Glutamatergic neuron (in vitro differentiated cells): ENCODE measurements at regions not wholly inside any gene's neighbourhood (a gene's known extent, or its start where the extent isn't known, plus 50 kb on each side); places are given as distances from the start of the nearest gene placed in this dataset.

Experiments used
- DNase-seq: peaks from one replicate; pipeline ENCODE4 v3.0.0; 2022
- H3K27ac Mint-ChIP-seq: one replicate; pipeline ENCODE4 v1.8.0; 2020; ENCODE audit warnings: mild to moderate bottlenecking, mixed read lengths, inconsistent platforms; ENCODE audit not compliant: unreplicated experiment
- H3K27me3 Mint-ChIP-seq: one replicate; pipeline ENCODE4 v1.8.0; 2020; ENCODE audit warnings: mild to moderate bottlenecking, moderate library complexity, mixed read lengths, inconsistent platforms; ENCODE audit not compliant: unreplicated experiment
- H3K36me3 Mint-ChIP-seq: one replicate; pipeline ENCODE4 v1.8.0; 2020; ENCODE audit warnings: mild to moderate bottlenecking, mixed read lengths, inconsistent platforms; ENCODE audit not compliant: unreplicated experiment
- H3K4me1 Mint-ChIP-seq: one replicate; pipeline ENCODE4 v1.8.0; 2020; ENCODE audit warnings: mild to moderate bottlenecking, low read depth, mixed read lengths, inconsistent platforms; ENCODE audit not compliant: unreplicated experiment
- H3K4me3 Mint-ChIP-seq: one replicate; pipeline ENCODE4 v1.8.0; 2020; ENCODE audit warnings: mild to moderate bottlenecking, mixed read lengths, inconsistent platforms; ENCODE audit not compliant: unreplicated experiment
- H3K9me3 Mint-ChIP-seq: one replicate; pipeline ENCODE4 v1.8.0; 2020; ENCODE audit warnings: mild to moderate bottlenecking, moderate library complexity, mixed read lengths, inconsistent platforms; ENCODE audit not compliant: unreplicated experiment
- TF ChIP-seq, protein P1 (sequence below): fragments of 200-600 bp; sonication (generic); IDR thresholded peaks from one replicate; pipeline ENCODE4 v1.5.0; 2021; ENCODE audit not compliant: partially characterized antibody, unreplicated experiment

DNA sequence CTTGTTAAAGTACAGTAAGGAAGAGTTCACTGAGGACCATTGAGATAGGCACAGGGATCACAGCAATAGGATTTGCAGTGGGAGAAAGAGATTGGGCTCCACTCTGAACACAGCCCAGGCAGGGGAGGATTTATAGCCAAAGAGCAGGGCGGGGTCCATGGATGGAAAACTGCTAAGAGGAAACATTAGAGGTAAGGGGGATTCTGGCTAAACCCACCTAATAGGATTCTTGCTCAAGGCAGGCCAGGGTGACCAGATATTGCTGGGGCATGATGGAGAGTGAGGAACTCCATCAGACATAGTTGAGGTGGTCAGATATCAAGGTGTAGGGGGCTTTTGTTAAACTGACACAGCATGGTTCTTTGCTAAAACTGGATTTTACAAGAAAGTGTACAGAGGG lies 372.8 kb downstream of the NPHP4 start:
- Mint-ChIP-seq H3K27ac (no peak overlapping the region), H3K4me1 (no peaks in the 10 kb centered on the region), H3K4me3 (no peak overlapping the region), H3K27me3 (peaks cover 6% of the 10 kb centered on the region), H3K9me3 (peaks cover 15% of the 10 kb centered on the region), H3K36me3 (peaks cover 14% of the 10 kb centered on the region)
- TF ChIP-seq, protein P1, sequence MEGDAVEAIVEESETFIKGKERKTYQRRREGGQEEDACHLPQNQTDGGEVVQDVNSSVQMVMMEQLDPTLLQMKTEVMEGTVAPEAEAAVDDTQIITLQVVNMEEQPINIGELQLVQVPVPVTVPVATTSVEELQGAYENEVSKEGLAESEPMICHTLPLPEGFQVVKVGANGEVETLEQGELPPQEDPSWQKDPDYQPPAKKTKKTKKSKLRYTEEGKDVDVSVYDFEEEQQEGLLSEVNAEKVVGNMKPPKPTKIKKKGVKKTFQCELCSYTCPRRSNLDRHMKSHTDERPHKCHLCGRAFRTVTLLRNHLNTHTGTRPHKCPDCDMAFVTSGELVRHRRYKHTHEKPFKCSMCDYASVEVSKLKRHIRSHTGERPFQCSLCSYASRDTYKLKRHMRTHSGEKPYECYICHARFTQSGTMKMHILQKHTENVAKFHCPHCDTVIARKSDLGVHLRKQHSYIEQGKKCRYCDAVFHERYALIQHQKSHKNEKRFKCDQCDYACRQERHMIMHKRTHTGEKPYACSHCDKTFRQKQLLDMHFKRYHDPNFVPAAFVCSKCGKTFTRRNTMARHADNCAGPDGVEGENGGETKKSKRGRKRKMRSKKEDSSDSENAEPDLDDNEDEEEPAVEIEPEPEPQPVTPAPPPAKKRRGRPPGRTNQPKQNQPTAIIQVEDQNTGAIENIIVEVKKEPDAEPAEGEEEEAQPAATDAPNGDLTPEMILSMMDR = no peak
- no peak for DNase-seq

DNA sequence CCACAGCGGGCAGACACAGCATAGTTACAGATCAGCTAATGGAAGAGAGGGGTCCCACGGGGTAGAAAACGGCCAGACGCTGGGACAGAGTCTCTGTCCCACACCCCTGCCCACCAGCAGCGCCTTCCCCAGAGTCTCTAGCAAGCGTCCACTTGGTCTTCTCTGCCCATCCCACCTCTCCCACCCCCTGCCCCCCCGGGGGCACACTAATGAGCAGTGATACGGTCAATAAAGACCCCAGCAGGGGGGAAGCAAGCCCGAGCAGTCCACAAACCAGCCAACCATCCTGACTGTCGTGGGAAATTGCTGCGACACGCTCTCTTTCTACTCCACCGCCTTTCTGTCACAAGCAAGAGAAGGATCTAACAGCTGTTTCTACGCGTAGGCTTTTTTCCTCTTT lies 374.7 kb downstream of the NPHP4 start:
- H3K4me1 Mint-ChIP-seq = no peaks in the 10 kb centered on the region
- peak; percentile 18 for DNase-seq
- peaks cover 14% of the 10 kb centered on the region for H3K9me3 Mint-ChIP-seq
- peaks cover 14% of the 10 kb centered on the region for H3K36me3 Mint-ChIP-seq
- no peak overlapping the region for H3K4me3 Mint-ChIP-seq
- TF ChIP-seq, protein P1 = no peak
- H3K27me3 Mint-ChIP-seq = peaks cover 8% of the 10 kb centered on the region
- H3K27ac Mint-ChIP-seq = peak overlapping the region; percentile 18

DNA sequence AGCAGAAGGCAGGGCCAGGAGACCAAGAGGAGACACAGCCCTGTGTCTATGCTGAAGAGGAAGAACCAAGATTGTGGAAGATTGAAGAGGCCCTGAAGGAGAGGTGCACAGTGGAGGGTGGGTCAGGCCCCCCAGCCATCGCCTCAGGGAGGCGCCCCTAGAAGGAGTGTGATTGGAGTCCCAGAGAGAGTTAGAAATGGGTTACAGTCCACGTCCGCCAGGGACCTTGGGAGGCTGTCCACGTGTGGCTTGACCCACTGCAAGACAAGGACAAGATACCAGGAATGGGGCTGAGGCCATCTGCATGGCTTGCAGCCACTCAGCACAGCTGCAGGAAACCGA lies 375.1 kb downstream of the NPHP4 start:
- Mint-ChIP-seq H3K9me3 (peaks cover 14% of the 10 kb centered on the region), H3K4me1 (no peaks in the 10 kb centered on the region), H3K4me3 (no peak overlapping the region), H3K27me3 (peaks cover 8% of the 10 kb centered on the region), H3K27ac (peak overlapping the region; percentile 18), H3K36me3 (peaks cover 14% of the 10 kb centered on the region)
- TF ChIP-seq, protein P1 = no peak
- no peak for DNase-seq

DNA sequence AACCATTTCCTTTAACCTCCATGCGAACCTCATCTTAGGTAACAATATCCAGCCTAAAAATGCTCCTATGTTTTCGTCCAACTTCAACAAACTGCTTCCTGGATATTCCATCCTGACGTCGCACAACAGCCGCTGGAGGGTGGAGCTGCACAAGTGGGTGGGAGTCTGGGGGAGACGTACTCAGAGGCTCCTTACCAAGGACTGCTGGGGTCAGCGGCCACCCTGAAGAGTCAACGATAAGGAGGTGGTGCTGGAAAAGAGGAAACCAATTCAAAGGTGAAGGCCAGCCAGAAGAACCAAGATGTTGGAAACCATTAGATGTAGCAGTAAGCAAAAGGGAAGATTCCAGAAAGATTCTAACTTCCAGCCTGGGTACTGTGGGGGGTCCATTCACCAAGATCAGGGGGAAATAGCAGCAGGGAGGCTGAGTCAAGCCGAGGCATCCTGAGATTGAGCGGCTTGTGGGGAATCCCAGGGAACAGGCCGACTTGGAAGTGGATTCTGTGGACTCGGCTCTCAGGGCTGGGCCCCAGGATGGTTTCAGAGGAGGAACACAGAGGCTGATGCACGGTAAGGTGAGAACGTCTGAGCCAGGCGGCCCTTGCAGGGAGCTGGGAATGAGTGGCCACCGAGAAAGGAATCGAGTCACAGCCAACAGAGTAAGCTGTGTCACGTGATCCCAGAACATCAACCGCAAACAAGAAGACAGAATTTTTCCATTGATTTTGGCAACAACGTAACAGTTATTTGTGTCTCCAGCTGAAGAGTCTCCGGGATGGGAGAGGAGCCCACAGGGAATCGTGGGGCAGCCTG lies 375.7 kb downstream of the NPHP4 start:
- Mint-ChIP-seq H3K4me1 (no peaks in the 10 kb centered on the region), H3K9me3 (peaks cover 14% of the 10 kb centered on the region), H3K4me3 (no peak overlapping the region), H3K36me3 (peaks cover 14% of the 10 kb centered on the region), H3K27ac (peak overlapping the region; percentile 18), H3K27me3 (peaks cover 8% of the 10 kb centered on the region)
- TF ChIP-seq, protein P1 = no peak
- DNase-seq = no peak

DNA sequence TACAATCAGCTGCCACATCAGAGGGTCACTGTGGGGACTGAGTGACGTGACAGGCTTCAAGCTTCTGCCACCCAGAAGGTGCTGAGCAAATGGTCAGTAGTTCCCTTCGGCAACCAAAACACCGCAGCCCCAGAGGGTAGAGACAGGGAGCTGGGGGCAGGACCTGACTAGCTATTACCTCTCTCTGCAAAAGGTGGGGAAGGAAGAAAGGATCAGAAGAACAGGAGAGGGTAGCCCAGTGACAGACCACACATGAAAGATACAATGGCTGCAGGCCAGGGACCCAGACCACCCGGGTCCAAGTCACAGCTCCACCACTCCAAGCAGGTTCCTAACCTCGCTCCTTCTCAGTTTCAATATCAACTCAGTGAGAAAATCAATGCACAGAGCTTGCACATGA lies 377.1 kb downstream of the NPHP4 start:
- peaks cover 17% of the 10 kb centered on the region for H3K9me3 Mint-ChIP-seq
- DNase-seq = no peak
- H3K27me3 Mint-ChIP-seq = peaks cover 8% of the 10 kb centered on the region
- TF ChIP-seq, protein P1 = no peak
- no peaks in the 10 kb centered on the region for H3K4me1 Mint-ChIP-seq
- H3K27ac Mint-ChIP-seq = no peak overlapping the region
- H3K36me3 Mint-ChIP-seq = peaks cover 14% of the 10 kb centered on the region
- H3K4me3 Mint-ChIP-seq = no peak overlapping the region
